ENCODE measurements at regions not wholly inside any gene's neighbourhood (a gene's known extent, or its start where the extent isn't known, plus 50 kb on each side); places are given as distances from the start of the nearest gene placed in this dataset.

GRCh38 chr1:68346188-68346808 is 103.5 kb downstream of the RPE65 start:
- dilution Hi-C loops (cut with MboI; ENCODE audit: extremely low pct_ligation_motif_present, low sequenced_read_pairs) = loop anchor here (25.0 kb wide), 1 partner anchor 209 kb away; no protein-coding TSS in a partner anchor
- H3K36me3 ChIP-seq (ENCODE audit: control insufficient read depth in 2 of 2, extremely low read depth in 1 of 2, insufficient read depth in 2 of 2, low read length in 2 of 2) = no peaks in the 10 kb centered on the region
- TF ChIP-seq CTCF (optimal IDR thresholded peaks at IDR 0.05 in 1 of 3, IDR thresholded peaks at IDR 0.05 in 1 of 3, conservative IDR thresholded peaks at IDR 0.05 in 1 of 3; ENCODE audit: extremely low read depth in 1 of 3, insufficient read depth in 2 of 3, low read length in 3 of 3) (peak in 1 of 3 experiments; percentile 36), EZH2 (IDR thresholded peaks at IDR 0.05; ENCODE audit: low read length) (no peak)
- no peaks in the 10 kb centered on the region for H3K9me3 ChIP-seq (ENCODE audit: control insufficient read depth, low read depth, low read length)
- H3K9ac ChIP-seq (ENCODE audit: control insufficient read depth, extremely low read depth, insufficient read depth, low read length) = no peak overlapping the region
- H3K27ac ChIP-seq (ENCODE audit: control insufficient read depth, insufficient read depth, low read length) = no peak overlapping the region
- DNase-seq (ENCODE audit: low read depth, low spot score) = no peak
- no peaks in the 10 kb centered on the region for H3K79me2 ChIP-seq (ENCODE audit: control insufficient read depth, insufficient read depth, low read length)
- H3K4me3 ChIP-seq (ENCODE audit: control insufficient read depth in 2 of 3, extremely low read depth in 1 of 3, insufficient read depth in 2 of 3, low read depth in 1 of 3, low read length in 3 of 3) = no peak overlapping the region
- H3K27me3 ChIP-seq (ENCODE audit: control insufficient read depth, extremely low read depth, insufficient read depth, low read length) = no peaks in the 10 kb centered on the region
- no peaks in the 10 kb centered on the region for H3K9me1 ChIP-seq (ENCODE audit: control insufficient read depth, extremely low read depth, insufficient read depth, low read length)
- no peaks in the 10 kb centered on the region for H4K20me1 ChIP-seq (ENCODE audit: control insufficient read depth, extremely low read depth, insufficient read depth, low read length)
- no peak overlapping the region for H2AFZ ChIP-seq (ENCODE audit: control insufficient read depth, low read length)
- FAIRE-seq = peak; percentile 29
- H3K4me2 ChIP-seq (ENCODE audit: control insufficient read depth, extremely low read depth, insufficient read depth, low read depth, low read length) = no peak overlapping the region
- H3K4me1 ChIP-seq (ENCODE audit: control insufficient read depth, extremely low read depth, insufficient read depth, low read length) = no peaks in the 10 kb centered on the region

GRCh38 chr1:68344208-68344607 is 105.5 kb downstream of the RPE65 start:
- DNase-seq (ENCODE audit: low read depth, low spot score) (no peak), FAIRE-seq (no peak)
- H3K4me3 ChIP-seq (ENCODE audit: control insufficient read depth in 2 of 3, extremely low read depth in 1 of 3, insufficient read depth in 2 of 3, low read depth in 1 of 3, low read length in 3 of 3) = no peak overlapping the region
- H4K20me1 ChIP-seq (ENCODE audit: control insufficient read depth, extremely low read depth, insufficient read depth, low read length) = no peaks in the 10 kb centered on the region
- H3K9me3 ChIP-seq (ENCODE audit: control insufficient read depth, low read depth, low read length) = no peaks in the 10 kb centered on the region
- no peak overlapping the region for H3K27ac ChIP-seq (ENCODE audit: control insufficient read depth, insufficient read depth, low read length)
- no peaks in the 10 kb centered on the region for H3K9me1 ChIP-seq (ENCODE audit: control insufficient read depth, extremely low read depth, insufficient read depth, low read length)
- no peaks in the 10 kb centered on the region for H3K4me1 ChIP-seq (ENCODE audit: control insufficient read depth, extremely low read depth, insufficient read depth, low read length)
- no peak overlapping the region for H3K9ac ChIP-seq (ENCODE audit: control insufficient read depth, extremely low read depth, insufficient read depth, low read length)
- H3K36me3 ChIP-seq (ENCODE audit: control insufficient read depth in 2 of 2, extremely low read depth in 1 of 2, insufficient read depth in 2 of 2, low read length in 2 of 2) = no peaks in the 10 kb centered on the region
- no peak overlapping the region for H2AFZ ChIP-seq (ENCODE audit: control insufficient read depth, low read length)
- H3K27me3 ChIP-seq (ENCODE audit: control insufficient read depth, extremely low read depth, insufficient read depth, low read length) = no peaks in the 10 kb centered on the region
- no peak overlapping the region for H3K4me2 ChIP-seq (ENCODE audit: control insufficient read depth, extremely low read depth, insufficient read depth, low read depth, low read length)
- no peaks in the 10 kb centered on the region for H3K79me2 ChIP-seq (ENCODE audit: control insufficient read depth, insufficient read depth, low read length)
- dilution Hi-C loops (cut with MboI; ENCODE audit: extremely low pct_ligation_motif_present, low sequenced_read_pairs) = loop anchor here (25.0 kb wide), 1 partner anchor 207 kb away; no protein-coding TSS in a partner anchor
- TF ChIP-seq EZH2 (IDR thresholded peaks at IDR 0.05; ENCODE audit: low read length) = no peak
- TF ChIP-seq CTCF (optimal IDR thresholded peaks at IDR 0.05 in 1 of 3, IDR thresholded peaks at IDR 0.05 in 1 of 3, conservative IDR thresholded peaks at IDR 0.05 in 1 of 3; ENCODE audit: extremely low read depth in 1 of 3, insufficient read depth in 2 of 3, low read length in 3 of 3) = no peak
